Fibroblast of mammary gland (primary cell): ENCODE measurements at regions not wholly inside any gene's neighbourhood (a gene's known extent, or its start where the extent isn't known, plus 50 kb on each side); places are given as distances from the start of the nearest gene placed in this dataset.

Source experiments
- DNase-seq: peaks from one replicate; pipeline ENCODE4 v3.0.0-alpha.2; 2010; ENCODE audit warnings: low read depth
- H3K4me3 ChIP-seq: 2 replicates; pipeline ENCODE4 v1.5.1; 2011; ENCODE audit warnings: low read depth, mild to moderate bottlenecking, low read length, moderate library complexity; ENCODE audit not compliant: control insufficient read depth
- CTCF ChIP-seq: conservative IDR thresholded peaks from 2 replicates; pipeline ENCODE4 v1.5.1; 2011; ENCODE audit warnings: low read depth, low read length, inconsistent platforms; ENCODE audit not compliant: control insufficient read depth, insufficient read depth

- TF ChIP-seq CTCF: no peak
- H3K4me3 ChIP-seq: no peak overlapping the region
- no peak for DNase-seq
Observed at GRCh38 chr7:35550831-35551230, 144.1 kb downstream of the HERPUD2 start.

GRCh38 chr7:35549781-35550180, 145.2 kb downstream of the HERPUD2 start:
- no peak overlapping the region for H3K4me3 ChIP-seq
- no peak for DNase-seq
- TF ChIP-seq CTCF: no peak

GRCh38 chr7:35548291-35548690, 146.6 kb downstream of the HERPUD2 start:
- H3K4me3 ChIP-seq: no peak overlapping the region
- DNase-seq: no peak
- no peak for TF ChIP-seq CTCF

GRCh38 chr7:35546691-35547429, 148.1 kb downstream of the HERPUD2 start:
- DNase-seq: no peak
- H3K4me3 ChIP-seq: no peak overlapping the region
- no peak for TF ChIP-seq CTCF

- TF ChIP-seq CTCF: no peak
Observed at GRCh38 chr7:35545831-35546230, 149.1 kb downstream of the HERPUD2 start.

GRCh38 chr7:35544028-35544742, 150.8 kb downstream of the HERPUD2 start:
- no peak for DNase-seq

More at GRCh38 chr7:35545831-35546230, 149.1 kb downstream of the HERPUD2 start:
- no peak for DNase-seq
- no peak overlapping the region for H3K4me3 ChIP-seq

More at GRCh38 chr7:35544028-35544742, 150.8 kb downstream of the HERPUD2 start:
- TF ChIP-seq CTCF: no peak
- no peak overlapping the region for H3K4me3 ChIP-seq
